ENCODE measurements at regions not wholly inside any gene's neighbourhood (a gene's known extent, or its start where the extent isn't known, plus 50 kb on each side); places are given as distances from the start of the nearest gene placed in this dataset.

DNA sequence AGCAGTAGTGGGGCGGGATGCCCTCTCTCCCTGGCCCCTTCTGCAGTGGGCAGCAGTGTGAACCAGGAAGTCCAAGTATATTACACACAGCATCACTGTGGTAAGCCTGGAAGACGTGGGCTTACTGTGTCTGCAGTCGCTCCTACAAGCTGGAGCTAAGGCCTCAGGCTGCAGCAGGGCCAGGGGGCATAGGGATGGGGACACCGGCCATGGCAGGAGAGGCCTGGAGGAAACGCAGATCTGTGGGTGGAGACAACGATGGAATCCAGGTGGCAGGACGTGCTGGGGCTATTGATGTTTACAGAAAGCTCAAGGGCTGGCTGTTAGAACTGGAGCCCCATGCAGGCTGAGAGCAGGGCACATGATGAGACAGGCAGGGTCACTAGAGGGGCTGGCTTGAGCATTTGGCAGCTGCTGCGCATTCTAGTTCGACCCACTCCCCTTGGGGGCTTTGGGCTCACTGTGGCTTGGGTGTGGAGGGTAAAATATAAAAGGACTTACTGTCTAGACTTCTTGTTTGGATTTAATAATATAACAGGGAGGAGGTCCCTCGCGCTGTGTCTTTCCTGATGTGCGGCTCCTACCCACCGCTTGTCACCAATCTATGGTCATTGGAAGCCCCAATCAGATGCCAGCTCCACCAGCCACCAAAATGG is 539.5 kb downstream of the TBC1D22A start:
- H3K4me1 ChIP-seq (ENCODE audit: insufficient read depth, poor library complexity, severe bottlenecking) = no peaks in the 10 kb centered on the region
- no peak overlapping the region for H3K4me3 ChIP-seq (ENCODE audit: severe bottlenecking)
- ATAC-seq (ENCODE audit: low read depth) = no peak
- H3K27me3 ChIP-seq (ENCODE audit: insufficient read depth, poor library complexity, severe bottlenecking) = no peaks in the 10 kb centered on the region
- TF ChIP-seq, protein P1, sequence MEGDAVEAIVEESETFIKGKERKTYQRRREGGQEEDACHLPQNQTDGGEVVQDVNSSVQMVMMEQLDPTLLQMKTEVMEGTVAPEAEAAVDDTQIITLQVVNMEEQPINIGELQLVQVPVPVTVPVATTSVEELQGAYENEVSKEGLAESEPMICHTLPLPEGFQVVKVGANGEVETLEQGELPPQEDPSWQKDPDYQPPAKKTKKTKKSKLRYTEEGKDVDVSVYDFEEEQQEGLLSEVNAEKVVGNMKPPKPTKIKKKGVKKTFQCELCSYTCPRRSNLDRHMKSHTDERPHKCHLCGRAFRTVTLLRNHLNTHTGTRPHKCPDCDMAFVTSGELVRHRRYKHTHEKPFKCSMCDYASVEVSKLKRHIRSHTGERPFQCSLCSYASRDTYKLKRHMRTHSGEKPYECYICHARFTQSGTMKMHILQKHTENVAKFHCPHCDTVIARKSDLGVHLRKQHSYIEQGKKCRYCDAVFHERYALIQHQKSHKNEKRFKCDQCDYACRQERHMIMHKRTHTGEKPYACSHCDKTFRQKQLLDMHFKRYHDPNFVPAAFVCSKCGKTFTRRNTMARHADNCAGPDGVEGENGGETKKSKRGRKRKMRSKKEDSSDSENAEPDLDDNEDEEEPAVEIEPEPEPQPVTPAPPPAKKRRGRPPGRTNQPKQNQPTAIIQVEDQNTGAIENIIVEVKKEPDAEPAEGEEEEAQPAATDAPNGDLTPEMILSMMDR (IDR thresholded peaks at IDR 0.05; ENCODE audit: poor library complexity, severe bottlenecking) = no peak
- H3K9me3 ChIP-seq (ENCODE audit: severe bottlenecking) = no peaks in the 10 kb centered on the region
- DNase-seq (ENCODE audit: low spot score) = no peak
- H3K36me3 ChIP-seq (ENCODE audit: low read depth) = no peaks in the 10 kb centered on the region
- H3K27ac ChIP-seq (ENCODE audit: poor library complexity, severe bottlenecking) = no peak overlapping the region

DNA sequence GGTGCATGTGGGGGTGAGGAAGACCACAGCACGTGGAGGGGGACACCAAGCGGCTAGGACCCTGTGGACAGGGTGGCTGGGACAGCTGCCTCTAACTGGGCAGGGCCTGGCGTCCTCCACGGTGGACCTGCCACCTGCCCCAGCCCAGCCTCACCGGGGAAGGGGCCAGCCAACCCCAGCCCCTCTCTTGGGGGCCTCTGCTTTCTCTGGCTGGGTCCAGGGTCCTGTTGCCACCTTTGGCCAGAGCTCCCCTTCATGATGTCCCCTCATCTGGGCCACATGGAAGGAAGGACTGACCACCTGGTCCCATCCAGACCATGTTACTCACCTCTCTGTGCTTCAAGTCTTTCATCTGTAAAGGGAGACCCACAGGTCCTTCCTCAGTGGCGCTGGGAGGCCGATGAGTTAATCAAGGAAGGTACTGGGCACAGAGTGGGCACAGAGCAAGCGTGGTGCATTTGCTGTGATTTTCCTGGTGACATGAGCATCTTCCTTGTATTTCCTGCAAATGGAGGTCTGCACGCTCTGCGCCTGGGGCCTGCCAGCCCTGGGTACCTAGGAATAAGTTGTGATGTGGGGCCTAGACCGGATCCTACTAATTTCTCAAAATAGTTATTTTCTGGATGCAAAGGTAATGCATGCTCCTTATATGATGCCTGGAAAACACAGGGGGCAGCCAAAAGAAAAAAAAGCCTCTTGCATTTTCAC is 538.4 kb downstream of the TBC1D22A start:
- no peak overlapping the region for H3K27ac ChIP-seq (ENCODE audit: poor library complexity, severe bottlenecking)
- H3K36me3 ChIP-seq (ENCODE audit: low read depth) = no peaks in the 10 kb centered on the region
- H3K4me3 ChIP-seq (ENCODE audit: severe bottlenecking) = no peak overlapping the region
- TF ChIP-seq, protein P1 (IDR thresholded peaks at IDR 0.05; ENCODE audit: poor library complexity, severe bottlenecking) = no peak
- H3K27me3 ChIP-seq (ENCODE audit: insufficient read depth, poor library complexity, severe bottlenecking) = no peaks in the 10 kb centered on the region
- DNase-seq (ENCODE audit: low spot score) (peak; percentile 38), ATAC-seq (ENCODE audit: low read depth) (no peak)
- no peaks in the 10 kb centered on the region for H3K4me1 ChIP-seq (ENCODE audit: insufficient read depth, poor library complexity, severe bottlenecking)
- H3K9me3 ChIP-seq (ENCODE audit: severe bottlenecking) = no peaks in the 10 kb centered on the region

DNA sequence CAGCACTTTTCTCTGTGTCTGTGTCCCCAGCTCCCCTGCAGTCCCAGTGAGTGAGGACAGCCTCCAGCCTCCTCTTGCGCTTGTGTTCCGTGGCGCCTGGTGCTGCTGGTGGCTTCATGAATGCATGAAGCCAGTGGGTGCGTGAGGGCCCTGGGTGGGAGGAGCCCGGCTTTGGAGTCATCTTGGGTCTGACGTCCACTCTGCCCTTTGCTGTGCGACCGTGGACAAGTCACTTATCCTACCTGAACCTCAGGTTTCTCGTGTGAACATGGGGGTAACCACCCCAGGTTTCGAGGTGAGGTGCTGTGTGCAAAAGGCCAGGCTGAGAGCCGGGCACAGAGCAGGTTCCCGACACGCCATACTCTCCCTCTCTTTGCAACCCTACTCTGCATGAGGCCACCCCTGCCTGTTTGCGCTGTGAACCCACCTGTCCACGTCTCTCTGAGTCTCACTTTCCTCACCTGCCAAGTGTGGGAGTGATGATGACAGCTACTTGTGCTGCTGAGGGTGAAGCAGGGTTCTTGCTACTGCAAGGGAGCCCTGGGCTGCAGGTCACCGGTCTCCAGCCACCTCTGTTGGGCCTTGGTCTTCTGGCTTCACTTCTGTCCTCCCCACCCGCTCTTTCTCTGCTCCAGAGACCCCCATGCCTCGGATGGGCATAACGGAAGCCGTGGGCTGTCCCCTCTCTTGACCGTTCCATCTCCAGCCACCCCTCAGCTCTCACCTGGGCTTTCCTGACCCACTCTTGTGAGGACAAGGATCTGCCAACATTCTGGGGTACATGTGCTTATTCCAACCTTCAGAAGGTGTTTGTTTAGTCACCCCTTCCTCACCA is 537.6 kb downstream of the TBC1D22A start:
- Histone ChIP-seq H3K9me3 (ENCODE audit: severe bottlenecking) (no peaks in the 10 kb centered on the region), H3K27ac (ENCODE audit: poor library complexity, severe bottlenecking) (no peak overlapping the region), H3K27me3 (ENCODE audit: insufficient read depth, poor library complexity, severe bottlenecking) (no peaks in the 10 kb centered on the region), H3K4me1 (ENCODE audit: insufficient read depth, poor library complexity, severe bottlenecking) (no peaks in the 10 kb centered on the region), H3K36me3 (ENCODE audit: low read depth) (no peaks in the 10 kb centered on the region), H3K4me3 (ENCODE audit: severe bottlenecking) (no peak overlapping the region)
- TF ChIP-seq, protein P1 (IDR thresholded peaks at IDR 0.05; ENCODE audit: poor library complexity, severe bottlenecking) = no peak
- DNase-seq (ENCODE audit: low spot score) (no peak), ATAC-seq (ENCODE audit: low read depth) (no peak)

DNA sequence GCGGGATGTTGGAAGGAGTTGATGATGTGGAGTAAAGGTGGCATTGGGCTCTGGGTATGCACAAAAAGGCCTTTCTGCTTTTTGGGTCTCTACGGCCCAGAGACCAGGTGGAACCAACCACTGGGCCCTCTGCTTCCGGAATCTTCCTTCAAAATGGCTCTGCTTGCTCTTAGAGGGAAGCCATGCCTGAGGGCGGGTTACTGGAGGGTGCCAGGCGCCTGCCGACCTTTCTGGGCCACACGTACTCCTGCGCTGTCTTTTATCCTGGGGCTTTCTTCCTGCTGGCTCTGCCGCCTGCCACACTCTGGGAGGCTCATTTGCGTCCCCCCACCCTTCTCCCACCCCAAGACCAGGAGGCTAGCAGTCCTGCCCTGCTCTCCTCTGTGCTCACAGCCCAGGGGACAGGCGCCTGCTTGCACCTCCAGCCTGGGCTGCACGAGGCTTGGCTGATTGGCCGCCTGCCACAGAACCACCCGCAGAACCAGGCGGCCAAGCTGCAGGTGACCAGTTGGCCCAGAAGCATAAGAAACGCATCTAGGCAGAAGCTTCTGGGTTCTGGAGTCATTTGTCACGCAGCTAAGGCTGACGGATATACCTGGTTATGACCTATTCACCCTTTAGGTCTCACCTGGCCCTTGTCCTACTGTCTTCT is 536.9 kb downstream of the TBC1D22A start:
- ATAC-seq (ENCODE audit: low read depth) = no peak
- TF ChIP-seq, protein P1 (IDR thresholded peaks at IDR 0.05; ENCODE audit: poor library complexity, severe bottlenecking) = no peak
- Histone ChIP-seq H3K27ac (ENCODE audit: poor library complexity, severe bottlenecking) (no peak overlapping the region), H3K36me3 (ENCODE audit: low read depth) (no peaks in the 10 kb centered on the region), H3K4me3 (ENCODE audit: severe bottlenecking) (no peak overlapping the region), H3K27me3 (ENCODE audit: insufficient read depth, poor library complexity, severe bottlenecking) (no peaks in the 10 kb centered on the region), H3K4me1 (ENCODE audit: insufficient read depth, poor library complexity, severe bottlenecking) (no peaks in the 10 kb centered on the region), H3K9me3 (ENCODE audit: severe bottlenecking) (no peaks in the 10 kb centered on the region)
- DNase-seq (ENCODE audit: low spot score) = no peak
